Epithelial cell of proximal tubule (primary cell): ENCODE measurements at regions not wholly inside any gene's neighbourhood (a gene's known extent, or its start where the extent isn't known, plus 50 kb on each side); places are given as distances from the start of the nearest gene placed in this dataset.

ENCODE experiments used
- DNase-seq: peaks from one replicate; pipeline ENCODE4 v3.0.0-alpha.2; 2011; ENCODE audit warnings: low read depth
- H3K4me3 ChIP-seq: 2 replicates; pipeline ENCODE4 v1.5.1; 2011; ENCODE audit warnings: low read depth, mild to moderate bottlenecking, low read length
- CTCF ChIP-seq: conservative IDR thresholded peaks from 2 replicates; pipeline ENCODE4 v1.5.1; 2012; ENCODE audit warnings: low read depth, mild to moderate bottlenecking, low read length

DNA sequence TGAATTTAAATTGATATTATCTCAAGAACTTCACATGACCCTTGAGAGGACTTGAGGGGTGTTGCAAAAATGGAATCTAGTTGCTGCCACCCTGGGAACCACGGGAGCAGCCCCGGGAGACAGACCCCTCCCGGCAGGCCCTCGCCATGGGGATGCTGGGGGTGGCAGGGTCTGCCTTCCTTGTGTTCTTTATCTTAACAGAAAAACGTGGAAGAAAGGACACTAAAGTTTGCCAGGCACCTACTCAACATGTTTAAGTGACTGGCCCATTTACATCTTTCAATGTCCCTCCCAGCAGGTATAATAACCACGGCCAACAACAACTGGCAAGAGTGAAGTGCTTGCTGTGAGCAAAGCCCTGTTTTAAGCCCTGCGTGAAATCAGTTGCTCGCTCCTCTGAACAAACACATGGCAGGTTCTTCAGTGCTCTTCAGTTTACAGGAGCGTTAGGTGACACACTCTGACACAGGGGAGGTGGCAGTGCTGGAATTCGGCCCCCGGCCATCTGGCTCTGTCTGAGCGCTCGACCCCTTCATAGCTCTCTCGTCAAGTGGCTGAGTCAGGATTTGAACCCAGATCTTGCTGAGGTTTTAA, 112.5 kb downstream of the ASB7 start:
- no peak overlapping the region for H3K4me3 ChIP-seq
- TF ChIP-seq CTCF, result no peak
- DNase-seq, result no peak

GRCh38 chr15:100715571-100716455, 113.4 kb downstream of the ASB7 start:
- no peak overlapping the region for H3K4me3 ChIP-seq
- TF ChIP-seq CTCF, result no peak
- DNase-seq, result no peak

GRCh38 chr15:100716456-100717085, 114.2 kb downstream of the ASB7 start:
- TF ChIP-seq CTCF, result no peak
- no peak for DNase-seq
- no peak overlapping the region for H3K4me3 ChIP-seq

GRCh38 chr15:100717596-100717995, 115.2 kb downstream of the ASB7 start:
- no peak for DNase-seq
- no peak for TF ChIP-seq CTCF
- no peak overlapping the region for H3K4me3 ChIP-seq

GRCh38 chr15:100718075-100718980, 115.9 kb downstream of the ASB7 start:
- no peak for TF ChIP-seq CTCF
- H3K4me3 ChIP-seq, result no peak overlapping the region
- no peak for DNase-seq

GRCh38 chr15:100720406-100720967, 118.1 kb downstream of the ASB7 start:
- TF ChIP-seq CTCF, result no peak

More at GRCh38 chr15:100720406-100720967, 118.1 kb downstream of the ASB7 start:
- H3K4me3 ChIP-seq, result no peak overlapping the region
- DNase-seq, result no peak
